ENCODE measurements at regions not wholly inside any gene's neighbourhood (a gene's known extent, or its start where the extent isn't known, plus 50 kb on each side); places are given as distances from the start of the nearest gene placed in this dataset.

DNA sequence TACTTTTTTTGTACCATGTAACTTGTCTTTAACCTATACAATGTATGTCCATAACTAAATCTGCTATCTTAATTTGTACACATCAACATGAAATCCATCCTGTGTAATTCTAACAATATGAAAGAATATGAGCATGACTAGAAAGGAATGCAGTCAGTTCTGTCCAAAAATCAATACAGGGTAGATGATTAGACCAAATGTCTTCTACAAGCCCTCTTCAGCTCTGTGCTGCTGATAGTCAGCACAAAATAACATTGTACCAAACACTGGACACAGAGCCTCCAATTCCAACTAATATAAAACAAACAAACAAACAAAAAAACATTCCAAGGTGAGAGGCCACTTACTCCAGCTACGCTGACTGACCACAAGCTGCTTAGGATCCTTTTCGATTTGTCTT is 301.4 kb upstream of the IRAK1BP1 start:
- TF ChIP-seq POLR2A (IDR thresholded peaks at IDR 0.05): no peak
- TF ChIP-seq CTCF (IDR thresholded peaks at IDR 0.05): no peak
- TF ChIP-seq POLR2AphosphoS5 (IDR thresholded peaks at IDR 0.05): no peak

Data from breast epithelium (tissue), 3 donors.